Progenitor cell of endocrine pancreas (in vitro differentiated cells): ENCODE measurements at regions not wholly inside any gene's neighbourhood (a gene's known extent, or its start where the extent isn't known, plus 50 kb on each side); places are given as distances from the start of the nearest gene placed in this dataset.

Experiments used
- DNase-seq: peaks from one replicate; pipeline ENCODE4 v3.0.0; 2021; ENCODE audit warnings: low spot score; ENCODE audit not compliant: unreplicated experiment
- H3K27ac Mint-ChIP-seq: 2 replicates; pipeline ENCODE4 v1.8.0; 2021; ENCODE audit warnings: mild to moderate bottlenecking, moderate library complexity, mixed read lengths
- H3K27me3 Mint-ChIP-seq: 2 replicates; pipeline ENCODE4 v1.8.0; 2021; ENCODE audit warnings: mixed read lengths
- H3K36me3 Mint-ChIP-seq: 2 replicates; pipeline ENCODE4 v1.8.0; 2022; ENCODE audit warnings: mixed read lengths; ENCODE audit not compliant: insufficient read depth
- H3K4me1 Mint-ChIP-seq: 2 replicates; pipeline ENCODE4 v1.8.0; 2021; ENCODE audit warnings: low read depth, mixed read lengths
- H3K4me3 Mint-ChIP-seq: 2 replicates; pipeline ENCODE4 v1.8.0; 2021; ENCODE audit warnings: low read depth, mild to moderate bottlenecking, moderate library complexity, mixed read lengths
- H3K9me3 Mint-ChIP-seq: 2 replicates; pipeline ENCODE4 v1.8.0; 2021; ENCODE audit warnings: low read depth, mixed read lengths
- TF ChIP-seq, protein P1 (sequence below): fragments of 200-600 bp; sonication (generic); IDR thresholded peaks from one replicate; pipeline ENCODE4 v1.5.0; 2021; ENCODE audit warnings: antibody characterized with exemption, mild to moderate bottlenecking; ENCODE audit not compliant: unreplicated experiment

DNA sequence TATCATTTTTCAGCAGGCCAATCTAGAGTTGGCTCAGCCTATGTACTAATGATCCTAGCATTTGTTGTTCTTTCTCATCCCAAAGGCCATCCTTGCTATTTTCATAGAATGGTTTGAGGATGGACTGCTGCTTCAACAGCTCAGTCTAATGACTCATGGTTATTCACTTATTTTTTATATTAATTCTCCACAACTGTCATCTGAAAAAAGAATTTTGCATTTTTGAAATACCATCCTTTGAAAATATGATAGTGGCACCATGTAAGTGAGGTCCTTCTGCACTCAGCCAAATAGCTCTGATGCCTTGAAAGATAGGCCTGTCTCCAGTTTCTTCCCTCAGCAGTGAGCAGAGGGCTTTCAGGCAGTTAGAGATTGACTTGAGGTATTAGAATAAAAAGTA, 377.5 kb downstream of the LMO4 start:
- TF ChIP-seq, protein P1, sequence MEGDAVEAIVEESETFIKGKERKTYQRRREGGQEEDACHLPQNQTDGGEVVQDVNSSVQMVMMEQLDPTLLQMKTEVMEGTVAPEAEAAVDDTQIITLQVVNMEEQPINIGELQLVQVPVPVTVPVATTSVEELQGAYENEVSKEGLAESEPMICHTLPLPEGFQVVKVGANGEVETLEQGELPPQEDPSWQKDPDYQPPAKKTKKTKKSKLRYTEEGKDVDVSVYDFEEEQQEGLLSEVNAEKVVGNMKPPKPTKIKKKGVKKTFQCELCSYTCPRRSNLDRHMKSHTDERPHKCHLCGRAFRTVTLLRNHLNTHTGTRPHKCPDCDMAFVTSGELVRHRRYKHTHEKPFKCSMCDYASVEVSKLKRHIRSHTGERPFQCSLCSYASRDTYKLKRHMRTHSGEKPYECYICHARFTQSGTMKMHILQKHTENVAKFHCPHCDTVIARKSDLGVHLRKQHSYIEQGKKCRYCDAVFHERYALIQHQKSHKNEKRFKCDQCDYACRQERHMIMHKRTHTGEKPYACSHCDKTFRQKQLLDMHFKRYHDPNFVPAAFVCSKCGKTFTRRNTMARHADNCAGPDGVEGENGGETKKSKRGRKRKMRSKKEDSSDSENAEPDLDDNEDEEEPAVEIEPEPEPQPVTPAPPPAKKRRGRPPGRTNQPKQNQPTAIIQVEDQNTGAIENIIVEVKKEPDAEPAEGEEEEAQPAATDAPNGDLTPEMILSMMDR = no peak
- no peaks in the 10 kb centered on the region for H3K27me3 Mint-ChIP-seq
- H3K9me3 Mint-ChIP-seq = peaks cover 6% of the 10 kb centered on the region
- DNase-seq = no peak
- H3K36me3 Mint-ChIP-seq = peaks cover 4% of the 10 kb centered on the region
- no peak overlapping the region for H3K27ac Mint-ChIP-seq
- H3K4me3 Mint-ChIP-seq = no peak overlapping the region
- H3K4me1 Mint-ChIP-seq = peaks cover 10% of the 10 kb centered on the region

DNA sequence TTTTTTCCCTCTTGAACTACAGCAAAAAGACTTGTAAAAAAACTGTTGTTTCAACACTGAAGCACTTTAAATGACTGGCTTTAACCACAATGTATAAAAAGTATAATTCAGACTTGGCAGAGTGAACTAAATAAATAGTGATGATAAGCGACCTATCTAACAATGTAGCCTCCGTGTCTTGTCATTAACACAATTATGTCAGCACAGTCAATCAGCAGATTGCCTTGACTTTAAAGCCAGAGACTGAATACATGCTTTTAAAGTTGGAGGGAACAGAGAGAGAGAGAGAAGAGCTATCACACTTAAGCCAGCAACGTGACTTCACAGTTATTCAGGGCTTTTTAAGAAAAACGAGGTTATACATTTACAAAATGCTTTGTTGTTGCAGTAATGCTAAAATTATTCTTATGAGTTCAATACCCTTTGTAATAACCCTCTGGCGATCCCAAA, 378.1 kb downstream of the LMO4 start:
- H3K27me3 Mint-ChIP-seq = no peaks in the 10 kb centered on the region
- no peak for DNase-seq
- TF ChIP-seq, protein P1 = no peak
- H3K9me3 Mint-ChIP-seq = peaks cover 4% of the 10 kb centered on the region
- peaks cover 3% of the 10 kb centered on the region for H3K36me3 Mint-ChIP-seq
- no peak overlapping the region for H3K27ac Mint-ChIP-seq
- H3K4me3 Mint-ChIP-seq = no peak overlapping the region
- peaks cover 10% of the 10 kb centered on the region for H3K4me1 Mint-ChIP-seq

DNA sequence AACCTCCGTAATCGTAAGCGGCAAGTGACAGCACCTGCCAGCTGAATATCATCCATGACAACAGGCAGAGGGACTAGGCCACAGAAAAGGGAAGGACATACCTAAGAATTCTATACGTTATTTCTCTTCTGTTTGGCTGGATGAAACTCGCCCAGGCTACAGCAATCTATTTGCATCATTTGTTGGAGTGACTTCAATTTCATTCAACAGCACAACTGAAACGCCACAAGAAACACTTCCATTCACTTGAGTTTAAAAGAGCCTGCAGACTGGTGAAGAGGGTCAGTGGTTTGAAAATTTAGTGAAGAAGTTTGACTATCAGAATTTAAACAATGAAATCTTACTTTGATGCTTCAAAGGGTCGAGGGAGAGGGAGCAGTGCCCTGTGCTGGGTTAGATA, 378.7 kb downstream of the LMO4 start:
- H3K36me3 Mint-ChIP-seq = peaks cover 2% of the 10 kb centered on the region
- TF ChIP-seq, protein P1 = no peak
- DNase-seq = no peak
- peaks cover 3% of the 10 kb centered on the region for H3K9me3 Mint-ChIP-seq
- H3K4me3 Mint-ChIP-seq = no peak overlapping the region
- peaks cover 12% of the 10 kb centered on the region for H3K4me1 Mint-ChIP-seq
- no peaks in the 10 kb centered on the region for H3K27me3 Mint-ChIP-seq
- H3K27ac Mint-ChIP-seq = no peak overlapping the region

DNA sequence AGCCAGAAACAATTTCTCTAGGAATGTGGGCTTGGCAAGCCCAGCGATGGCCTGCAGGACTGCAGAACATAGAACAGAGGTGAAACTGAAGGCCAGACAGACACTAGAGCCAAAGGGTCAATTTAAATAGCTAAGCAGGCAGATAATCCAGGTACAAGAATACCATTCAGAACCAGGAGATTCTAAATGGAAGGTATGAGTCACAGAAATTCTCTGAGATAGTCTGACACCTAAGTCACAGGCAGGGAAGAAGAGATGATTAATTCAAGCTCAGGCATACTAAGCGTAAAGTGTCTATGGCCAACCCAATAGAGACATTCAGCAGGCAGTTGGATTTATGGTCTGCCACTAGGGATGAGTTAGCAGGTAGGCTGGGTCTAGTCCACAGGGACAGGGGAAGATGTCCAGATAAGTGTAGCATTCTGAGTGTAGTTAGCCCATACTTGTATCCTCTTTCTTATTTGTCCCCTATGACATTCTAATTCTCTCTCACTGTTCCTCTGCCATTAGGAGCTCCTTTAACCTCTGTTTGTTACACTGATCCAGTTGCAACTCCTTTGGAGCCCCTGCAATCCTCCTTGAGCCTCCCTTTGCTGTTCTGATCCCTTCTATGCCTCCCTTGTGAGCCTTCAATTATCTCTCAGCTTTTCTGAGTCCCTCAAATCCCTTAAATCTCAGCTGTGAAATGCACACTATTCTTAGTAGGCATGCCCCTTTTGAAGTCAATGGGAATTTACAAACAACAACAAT, 383.8 kb downstream of the LMO4 start:
- Mint-ChIP-seq H3K9me3 (peaks cover 3% of the 10 kb centered on the region), H3K4me3 (no peak overlapping the region), H3K27ac (no peak overlapping the region), H3K27me3 (no peaks in the 10 kb centered on the region), H3K36me3 (no peaks in the 10 kb centered on the region), H3K4me1 (peaks cover 9% of the 10 kb centered on the region)
- TF ChIP-seq, protein P1 = no peak
- DNase-seq = no peak

DNA sequence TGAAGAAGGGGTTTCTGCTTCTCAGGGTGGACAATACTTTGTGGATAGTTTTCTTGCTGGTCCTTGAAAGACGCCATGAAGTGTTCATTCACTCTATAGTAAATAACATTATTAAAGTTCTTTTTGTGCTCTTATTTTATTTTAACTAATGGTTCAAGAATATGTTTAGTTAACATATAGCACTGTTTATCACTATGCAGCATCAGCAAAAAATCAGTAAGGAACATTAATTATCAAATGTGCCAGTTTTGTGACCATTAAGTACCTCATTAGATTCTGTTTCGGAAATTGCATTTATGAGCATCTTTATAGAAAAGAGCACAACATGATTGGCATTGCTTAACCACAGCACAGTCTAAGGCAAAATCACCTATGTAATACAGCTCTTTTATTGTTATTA, 385.6 kb downstream of the LMO4 start:
- Mint-ChIP-seq H3K4me3 (no peak overlapping the region), H3K4me1 (peaks cover 20% of the 10 kb centered on the region), H3K9me3 (peaks cover 3% of the 10 kb centered on the region), H3K27me3 (no peaks in the 10 kb centered on the region), H3K36me3 (no peaks in the 10 kb centered on the region), H3K27ac (no peak overlapping the region)
- TF ChIP-seq, protein P1 = no peak
- DNase-seq = no peak
